HepG2 (cell line): ENCODE measurements at regions not wholly inside any gene's neighbourhood (a gene's known extent, or its start where the extent isn't known, plus 50 kb on each side); places are given as distances from the start of the nearest gene placed in this dataset.

Experiments
- ATAC-seq: fragments of 200-7000 bp; cut with Tn5 transposase; 3 replicates; pipeline ENCODE4 v1.9.1; 2020; ENCODE audit warnings: mild to moderate bottlenecking, moderate library complexity
- BruUV-seq: library from RNA; stranded (reverse); fragments of 400-500 nt; replicated peaks from 2 replicates; lab custom pipeline; 2021; lab: Mats Ljungman, UMichigan
- CTCF ChIA-PET: fragments of 300-600 bp; formaldehyde crosslinking; extraction: SDS; loops from one replicate; lab custom pipeline; 2021; ENCODE audit warnings: low total read pairs, inconsistent platforms, low intra/inter-chr PET ratio; lab: Yijun Ruan, JAX
- POLR2A ChIA-PET: fragments of 350-600 bp; sonication (Branson Sonifier 250); formaldehyde crosslinking; loops from one replicate; lab custom pipeline; 2020; ENCODE audit warnings: antibody characterized with exemption, inconsistent platforms; lab: Yijun Ruan, JAX
- DNase-seq: peaks from one replicate; pipeline ENCODE4 v3.0.0-alpha.2; 2015; ENCODE audit warnings: low spot score
- FAIRE-seq: peaks from 3 replicates; lab custom pipeline; 2011; peaks lifted over from hg19 to GRCh38; lab: Jason Lieb, UNC
- H2AFZ ChIP-seq: one replicate; pipeline ENCODE4 v1.6.1; 2011; ENCODE audit warnings: low read length, inconsistent platforms
- H3K27ac ChIP-seq: fragments of 300-600 bp; 3 replicates; pipeline ENCODE4 v1.8.0; 2011; ENCODE audit warnings: mixed run types, mild to moderate bottlenecking, mixed read lengths, low read length, inconsistent platforms; ENCODE audit not compliant: insufficient read depth; ENCODE audit errors: extremely low read length
- H3K27me3 ChIP-seq, 2 experiments: fragments of 200-600 bp in 1 of 2; 2 replicates in 1 of 2; 3 replicates in 1 of 2; pipeline versions ENCODE4 v1.6.0 to v1.8.0; 2011; ENCODE audit warnings: low read length in 2 of 2, mild to moderate bottlenecking in 2 of 2, moderate library complexity in 2 of 2, inconsistent platforms in 1 of 2; ENCODE audit not compliant: insufficient read depth in 2 of 2, control insufficient read depth in 1 of 2
- H3K36me3 ChIP-seq, 2 experiments: fragments of 200-600 bp in 1 of 2; replicated peaks in 1 of 2; 2 replicates in 1 of 2; 3 replicates in 1 of 2; pipeline versions ENCODE4 v1.5.1 to v1.8.0; 2011; ENCODE audit warnings: low read length in 2 of 2, inconsistent platforms in 1 of 2; ENCODE audit not compliant: insufficient read depth in 2 of 2, control insufficient read depth in 1 of 2
- H3K4me1 ChIP-seq: 2 replicates; pipeline ENCODE4 v1.5.1; 2012; ENCODE audit warnings: low read length, inconsistent platforms; ENCODE audit not compliant: insufficient read depth
- H3K4me2 ChIP-seq: 2 replicates; pipeline ENCODE4 v1.6.0; 2011; ENCODE audit warnings: low read depth, low read length, inconsistent platforms
- H3K4me3 ChIP-seq, 3 experiments: fragments of 200-600 bp in 1 of 3; sonication (generic), shearing (Covaris generic) in 1 of 3; replicated peaks in 1 of 3; 2 replicates each; pipeline ENCODE4 v1.5.1; 2011 to 2016; ENCODE audit warnings: low read length in 3 of 3, inconsistent platforms in 2 of 3, low read depth in 2 of 3, mild to moderate bottlenecking in 2 of 3, control low read depth in 1 of 3, mixed read lengths in 1 of 3; ENCODE audit not compliant: insufficient read depth in 1 of 3
- H3K79me2 ChIP-seq: one replicate; pipeline ENCODE4 v1.6.1; 2011; ENCODE audit warnings: low read length, inconsistent platforms; ENCODE audit not compliant: insufficient read depth
- H3K9ac ChIP-seq: 2 replicates; pipeline ENCODE4 v1.6.0; 2011; ENCODE audit warnings: mild to moderate bottlenecking, low read depth, low read length, inconsistent platforms; ENCODE audit not compliant: insufficient read depth
- H3K9me3 ChIP-seq: 2 replicates; pipeline ENCODE4 v1.5.1; 2012; ENCODE audit warnings: mild to moderate bottlenecking, low read length
- H4K20me1 ChIP-seq: 2 replicates; pipeline ENCODE4 v1.6.0; 2011; ENCODE audit warnings: inconsistent platforms, mild to moderate bottlenecking, low read length, moderate library complexity; ENCODE audit not compliant: insufficient read depth
- AFF4 ChIP-seq: sonication (generic); formaldehyde crosslinking; IDR thresholded peaks from 2 replicates; pipeline ENCODE4 v1.4.0; 2020; ENCODE audit warnings: missing genetic modification reagents
- BATF2 ChIP-seq: sonication (generic); formaldehyde crosslinking; IDR thresholded peaks from 2 replicates; pipeline ENCODE4 v1.8.0; 2022; ENCODE audit warnings: mild to moderate bottlenecking, missing genetic modification reagents, moderate library complexity
- MED1 ChIP-seq: sonication (generic); formaldehyde crosslinking; IDR thresholded peaks from 2 replicates; pipeline ENCODE4 v1.4.0; 2020; ENCODE audit warnings: missing genetic modification reagents
- SIN3B ChIP-seq: fragments of 150-350 bp; IDR thresholded peaks from 2 replicates; pipeline ENCODE4 v1.6.1; 2014; ENCODE audit warnings: low read length
- SP1 ChIP-seq, 2 experiments: fragments of 450-650 bp in 1 of 2; sonication (generic) in 1 of 2; formaldehyde crosslinking in 1 of 2; IDR thresholded peaks; 2 replicates each; pipeline versions ENCODE4 v1.4.0 to v1.6.1; 2016 to 2020; ENCODE audit warnings: missing genetic modification reagents in 1 of 2
- TCF7 ChIP-seq: sonication (generic); IDR thresholded peaks from 2 replicates; pipeline ENCODE4 v1.6.1; 2016; ENCODE audit warnings: antibody characterized with exemption, low read depth
- WIZ ChIP-seq: sonication (generic); formaldehyde crosslinking; IDR thresholded peaks from 2 replicates; pipeline ENCODE4 v1.5.1; 2020; ENCODE audit warnings: mild to moderate bottlenecking, missing genetic modification reagents
- ZFP82 ChIP-seq: sonication (generic); formaldehyde crosslinking; IDR thresholded peaks from 2 replicates; pipeline ENCODE4 v1.5.1; 2020; ENCODE audit warnings: mild to moderate bottlenecking, missing genetic modification reagents, borderline replicate concordance
- ZKSCAN1 ChIP-seq: fragments of 150-350 bp; IDR thresholded peaks from 2 replicates; pipeline ENCODE4 v1.6.1; 2014; ENCODE audit warnings: low read length
- ZNF275 ChIP-seq: sonication (generic); formaldehyde crosslinking; IDR thresholded peaks from 2 replicates; pipeline ENCODE4 v1.8.0; 2022; ENCODE audit warnings: missing genetic modification reagents, mild to moderate bottlenecking, inconsistent platforms, borderline replicate concordance
- ZNF597 ChIP-seq: sonication (generic); formaldehyde crosslinking; IDR thresholded peaks from 2 replicates; pipeline ENCODE4 v1.5.0; 2020; ENCODE audit warnings: missing genetic modification reagents
- ZNF7 ChIP-seq: IDR thresholded peaks from 2 replicates; pipeline ENCODE4 v1.6.1; 2016; ENCODE audit warnings: missing biosample characterization, missing genetic modification reagents
- ZNF792 ChIP-seq: IDR thresholded peaks from 2 replicates; pipeline ENCODE4 v1.6.1; 2016
- WGBS: methylation state at CpG from one replicate; pipeline ENCODE4 v1.1.6; 2017; ENCODE audit warnings: low lambda C conversion rate; 5-methylcytosine and 5-hydroxymethylcytosine counted together
- in situ Hi-C: cut with HindIII; loops from 2 replicates; pipeline ENCODE4 v1.10.0; 2017; ENCODE audit warnings: low pct_unique_long_range_greater_than_20kb; ENCODE audit not compliant: extremely low pct_ligation_motif_present
- intact Hi-C: fragments of 100-400 bp; cut with micrococcal nuclease; formaldehyde crosslinking; loops from one replicate; pipeline ENCODE4 v1.10.0; 2022; ENCODE audit not compliant: unreplicated experiment
- TF ChIP-seq, protein P1 (sequence below): IDR thresholded peaks from 2 replicates; pipeline ENCODE4 v1.6.1; 2016; ENCODE audit warnings: low read depth, missing genetic modification reagents, missing compliant biosample characterization

- Histone ChIP-seq H3K4me1 (no peaks in the 10 kb centered on the region), H2AFZ (no peak overlapping the region), H3K36me3 (no peaks in the 10 kb centered on the region), H3K27me3 (no peaks in the 10 kb centered on the region), H3K79me2 (no peaks in the 10 kb centered on the region), H3K4me3 (no peak overlapping the region), H3K4me2 (no peak overlapping the region), H3K9me3 (no peaks in the 10 kb centered on the region), H3K9ac (no peak overlapping the region), H4K20me1 (no peaks in the 10 kb centered on the region), H3K27ac (no peak overlapping the region)
- BruUV-seq = no TSS peak
- no peak for ATAC-seq
- POLR2A ChIA-PET = no interaction called here
- CTCF ChIA-PET = no interaction called here
- in situ Hi-C loops = no loop called here
- 36% methylated on average over 2 of the region's 2 CpGs for WGBS
- no peak for DNase-seq
- intact Hi-C loops = no loop called here
- no peak for FAIRE-seq
- TF ChIP-seq, protein P1, sequence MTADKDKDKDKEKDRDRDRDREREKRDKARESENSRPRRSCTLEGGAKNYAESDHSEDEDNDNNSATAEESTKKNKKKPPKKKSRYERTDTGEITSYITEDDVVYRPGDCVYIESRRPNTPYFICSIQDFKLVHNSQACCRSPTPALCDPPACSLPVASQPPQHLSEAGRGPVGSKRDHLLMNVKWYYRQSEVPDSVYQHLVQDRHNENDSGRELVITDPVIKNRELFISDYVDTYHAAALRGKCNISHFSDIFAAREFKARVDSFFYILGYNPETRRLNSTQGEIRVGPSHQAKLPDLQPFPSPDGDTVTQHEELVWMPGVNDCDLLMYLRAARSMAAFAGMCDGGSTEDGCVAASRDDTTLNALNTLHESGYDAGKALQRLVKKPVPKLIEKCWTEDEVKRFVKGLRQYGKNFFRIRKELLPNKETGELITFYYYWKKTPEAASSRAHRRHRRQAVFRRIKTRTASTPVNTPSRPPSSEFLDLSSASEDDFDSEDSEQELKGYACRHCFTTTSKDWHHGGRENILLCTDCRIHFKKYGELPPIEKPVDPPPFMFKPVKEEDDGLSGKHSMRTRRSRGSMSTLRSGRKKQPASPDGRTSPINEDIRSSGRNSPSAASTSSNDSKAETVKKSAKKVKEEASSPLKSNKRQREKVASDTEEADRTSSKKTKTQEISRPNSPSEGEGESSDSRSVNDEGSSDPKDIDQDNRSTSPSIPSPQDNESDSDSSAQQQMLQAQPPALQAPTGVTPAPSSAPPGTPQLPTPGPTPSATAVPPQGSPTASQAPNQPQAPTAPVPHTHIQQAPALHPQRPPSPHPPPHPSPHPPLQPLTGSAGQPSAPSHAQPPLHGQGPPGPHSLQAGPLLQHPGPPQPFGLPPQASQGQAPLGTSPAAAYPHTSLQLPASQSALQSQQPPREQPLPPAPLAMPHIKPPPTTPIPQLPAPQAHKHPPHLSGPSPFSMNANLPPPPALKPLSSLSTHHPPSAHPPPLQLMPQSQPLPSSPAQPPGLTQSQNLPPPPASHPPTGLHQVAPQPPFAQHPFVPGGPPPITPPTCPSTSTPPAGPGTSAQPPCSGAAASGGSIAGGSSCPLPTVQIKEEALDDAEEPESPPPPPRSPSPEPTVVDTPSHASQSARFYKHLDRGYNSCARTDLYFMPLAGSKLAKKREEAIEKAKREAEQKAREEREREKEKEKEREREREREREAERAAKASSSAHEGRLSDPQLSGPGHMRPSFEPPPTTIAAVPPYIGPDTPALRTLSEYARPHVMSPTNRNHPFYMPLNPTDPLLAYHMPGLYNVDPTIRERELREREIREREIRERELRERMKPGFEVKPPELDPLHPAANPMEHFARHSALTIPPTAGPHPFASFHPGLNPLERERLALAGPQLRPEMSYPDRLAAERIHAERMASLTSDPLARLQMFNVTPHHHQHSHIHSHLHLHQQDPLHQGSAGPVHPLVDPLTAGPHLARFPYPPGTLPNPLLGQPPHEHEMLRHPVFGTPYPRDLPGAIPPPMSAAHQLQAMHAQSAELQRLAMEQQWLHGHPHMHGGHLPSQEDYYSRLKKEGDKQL (CRISPR knock-in tag) = no peak
- no peak for TF ChIP-seq TCF7
- no peak for TF ChIP-seq WIZ (CRISPR knock-in tag)
- TF ChIP-seq ZFP82 (CRISPR knock-in tag) = no peak
- no peak for TF ChIP-seq ZNF7 (CRISPR knock-in tag)
- no peak for TF ChIP-seq BATF2
- no peak for TF ChIP-seq ZKSCAN1
- TF ChIP-seq ZNF792 (CRISPR knock-in tag) = no peak
- no peak for TF ChIP-seq SP1 (IDR thresholded peaks at IDR 0.05)
- no peak for TF ChIP-seq SP1 (CRISPR knock-in tag; IDR thresholded peaks at IDR 0.05)
- no peak for TF ChIP-seq SIN3B
- no peak for TF ChIP-seq ZNF597 (CRISPR knock-in tag)
- no peak for TF ChIP-seq AFF4 (CRISPR knock-in tag)
- no peak for TF ChIP-seq ZNF275 (CRISPR knock-in tag)
- no peak for TF ChIP-seq MED1
Observed at GRCh38 chr18:39188278-39188677, 1622.7 kb upstream of the CELF4 start.
